ENCODE measurements at regions not wholly inside any gene's neighbourhood (a gene's known extent, or its start where the extent isn't known, plus 50 kb on each side); places are given as distances from the start of the nearest gene placed in this dataset.

DNA sequence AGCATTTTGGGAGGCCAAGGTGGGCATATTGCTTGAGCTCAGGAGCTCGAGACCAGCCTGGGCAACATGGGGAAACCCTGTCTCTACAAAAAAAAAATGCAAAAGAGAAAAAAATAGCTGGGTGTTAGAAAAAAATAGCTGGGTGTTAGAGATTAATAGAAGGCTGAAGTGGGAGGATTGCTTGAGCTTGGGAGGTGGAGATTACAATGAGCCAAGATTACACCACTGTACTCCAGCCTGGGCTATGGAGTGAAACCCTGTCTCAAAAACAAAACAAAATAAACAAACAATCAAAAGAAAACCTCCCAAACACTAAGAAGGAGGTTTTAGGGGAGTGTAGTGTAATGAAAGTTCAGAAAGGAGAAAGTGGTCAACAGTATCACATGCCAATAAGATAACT, 202.1 kb downstream of the FLRT2 start:
- no peak for TF ChIP-seq MAFG (CRISPR knock-in tag; IDR thresholded peaks at IDR 0.05)
- TF ChIP-seq, protein P1, sequence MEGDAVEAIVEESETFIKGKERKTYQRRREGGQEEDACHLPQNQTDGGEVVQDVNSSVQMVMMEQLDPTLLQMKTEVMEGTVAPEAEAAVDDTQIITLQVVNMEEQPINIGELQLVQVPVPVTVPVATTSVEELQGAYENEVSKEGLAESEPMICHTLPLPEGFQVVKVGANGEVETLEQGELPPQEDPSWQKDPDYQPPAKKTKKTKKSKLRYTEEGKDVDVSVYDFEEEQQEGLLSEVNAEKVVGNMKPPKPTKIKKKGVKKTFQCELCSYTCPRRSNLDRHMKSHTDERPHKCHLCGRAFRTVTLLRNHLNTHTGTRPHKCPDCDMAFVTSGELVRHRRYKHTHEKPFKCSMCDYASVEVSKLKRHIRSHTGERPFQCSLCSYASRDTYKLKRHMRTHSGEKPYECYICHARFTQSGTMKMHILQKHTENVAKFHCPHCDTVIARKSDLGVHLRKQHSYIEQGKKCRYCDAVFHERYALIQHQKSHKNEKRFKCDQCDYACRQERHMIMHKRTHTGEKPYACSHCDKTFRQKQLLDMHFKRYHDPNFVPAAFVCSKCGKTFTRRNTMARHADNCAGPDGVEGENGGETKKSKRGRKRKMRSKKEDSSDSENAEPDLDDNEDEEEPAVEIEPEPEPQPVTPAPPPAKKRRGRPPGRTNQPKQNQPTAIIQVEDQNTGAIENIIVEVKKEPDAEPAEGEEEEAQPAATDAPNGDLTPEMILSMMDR (CRISPR knock-in tag; IDR thresholded peaks at IDR 0.05), result no peak
- TF ChIP-seq ISL2 (CRISPR knock-in tag; IDR thresholded peaks at IDR 0.05), result no peak
- TF ChIP-seq JUND (CRISPR knock-in tag; IDR thresholded peaks at IDR 0.05), result no peak
- no peak for TF ChIP-seq ZNF549 (CRISPR knock-in tag; IDR thresholded peaks at IDR 0.05)
- no peak for TF ChIP-seq SUZ12 (IDR thresholded peaks at IDR 0.05; ENCODE audit: low read depth, low read length)
- no peak for TF ChIP-seq NR2F6 (IDR thresholded peaks at IDR 0.05)
- no peak for TF ChIP-seq NR2F6 (CRISPR knock-in tag; IDR thresholded peaks at IDR 0.05)
- no peak for TF ChIP-seq MNT (IDR thresholded peaks at IDR 0.05)
- no peak for TF ChIP-seq ZZZ3 (CRISPR knock-in tag; IDR thresholded peaks at IDR 0.05; ENCODE audit: borderline replicate concordance)
- no peak for TF ChIP-seq ZNF644 (CRISPR knock-in tag; IDR thresholded peaks at IDR 0.05; ENCODE audit: low read depth)
